HPDE6-E6E7 (cell line): ENCODE measurements at regions not wholly inside any gene's neighbourhood (a gene's known extent, or its start where the extent isn't known, plus 50 kb on each side); places are given as distances from the start of the nearest gene placed in this dataset.
A peak's percentile ranks its signal among the peaks of the same experiment; 100 is the strongest.
"Not testable (repeated sequence)": the region's sequence is repeated elsewhere in the genome, so short reads cannot be mapped to it uniquely, and the experiment has no call there.

Experiments used
- DNase-seq: peaks from one replicate; pipeline ENCODE4 v3.0.0; 2011; ENCODE audit warnings: missing footprints; ENCODE audit errors: extremely low spot score

DNA sequence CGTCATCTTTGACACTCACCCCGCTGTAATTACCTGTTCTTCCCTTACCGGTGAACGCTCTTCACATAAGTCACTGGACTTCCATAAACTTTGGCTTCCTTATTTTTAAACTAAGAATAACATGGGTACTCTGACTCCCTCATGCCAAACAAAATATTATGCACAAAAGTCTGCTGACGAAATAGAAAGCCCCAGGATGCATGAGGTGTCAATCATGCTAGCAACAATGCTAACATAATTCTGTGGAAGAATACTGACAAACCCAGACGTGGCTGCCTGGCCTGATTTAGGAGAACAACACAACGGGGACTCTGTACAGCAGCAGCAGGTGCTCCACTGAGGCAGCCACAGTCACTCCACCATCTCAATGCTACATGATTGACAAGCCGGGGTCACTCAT is 137.5 kb downstream of the CCDC71L start:
- DNase-seq: no peak

DNA sequence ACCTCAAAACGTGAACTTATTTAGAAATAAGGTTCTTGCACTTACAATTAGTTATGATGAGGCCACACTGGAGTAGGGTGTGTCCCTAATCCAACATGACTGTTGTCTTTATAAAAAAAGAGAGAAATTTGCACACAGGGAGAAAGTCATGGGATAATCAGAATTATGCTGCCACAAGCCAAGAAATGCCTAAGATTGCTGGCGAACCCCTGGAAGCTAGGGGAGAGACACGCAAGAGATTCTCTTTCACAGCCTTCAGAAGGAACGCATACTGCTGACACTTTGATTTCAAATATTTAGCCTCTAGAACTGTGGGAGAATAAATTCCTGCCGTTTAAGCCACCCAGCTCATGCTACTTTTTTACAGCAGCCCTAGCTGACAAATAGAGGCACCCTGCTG is 138.3 kb downstream of the CCDC71L start:
- no peak for DNase-seq

DNA sequence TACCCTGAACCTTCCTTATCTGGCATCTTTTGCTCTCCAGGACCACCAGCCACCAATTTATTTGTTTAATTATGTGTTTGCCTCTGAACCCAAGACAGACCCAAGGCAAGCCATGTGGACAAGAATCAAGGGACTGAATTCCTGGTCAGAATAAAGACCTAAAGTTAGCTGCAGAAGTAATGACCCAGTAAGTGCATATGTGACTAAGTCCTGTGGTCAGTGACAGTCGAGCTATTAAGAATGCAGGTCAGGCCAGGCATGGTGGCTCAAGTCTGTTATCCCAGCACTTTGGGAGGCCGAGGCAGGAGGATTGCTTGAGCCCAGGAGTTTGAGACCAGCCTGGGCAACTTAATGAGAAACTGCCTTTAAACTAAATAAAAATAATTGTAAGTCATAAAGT is 139.4 kb downstream of the CCDC71L start:
- no peak for DNase-seq

DNA sequence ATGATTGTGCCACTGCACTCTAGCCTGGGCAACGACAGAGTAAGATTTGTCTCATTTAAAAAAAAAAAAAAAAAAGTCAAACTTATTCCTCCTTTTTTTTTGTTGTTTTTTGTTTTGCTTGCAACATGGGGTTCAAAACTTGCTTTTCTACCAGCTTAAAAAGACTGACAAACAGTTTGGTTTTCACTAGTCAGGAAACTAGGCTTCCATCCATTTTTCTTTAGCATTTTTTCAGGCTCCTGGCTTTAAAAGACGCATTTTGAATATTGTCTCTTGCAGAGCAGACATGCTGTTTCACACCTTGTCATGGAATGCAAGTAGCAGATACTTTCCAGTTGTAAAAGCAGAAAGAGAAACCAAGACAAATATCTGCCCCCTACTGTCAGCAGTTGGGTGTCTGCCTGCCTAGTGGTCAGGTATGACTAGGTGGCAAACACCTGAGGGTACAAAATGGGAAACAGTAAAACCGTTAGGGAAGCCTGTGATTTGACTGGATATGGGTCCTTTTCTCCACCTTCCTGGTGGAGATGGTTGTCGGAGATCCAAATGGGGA is 139.9 kb downstream of the CCDC71L start:
- peak; percentile 8 for DNase-seq

GRCh38 chr7:106518967-106519366 is 142.0 kb downstream of the CCDC71L start:
- no peak for DNase-seq

DNA sequence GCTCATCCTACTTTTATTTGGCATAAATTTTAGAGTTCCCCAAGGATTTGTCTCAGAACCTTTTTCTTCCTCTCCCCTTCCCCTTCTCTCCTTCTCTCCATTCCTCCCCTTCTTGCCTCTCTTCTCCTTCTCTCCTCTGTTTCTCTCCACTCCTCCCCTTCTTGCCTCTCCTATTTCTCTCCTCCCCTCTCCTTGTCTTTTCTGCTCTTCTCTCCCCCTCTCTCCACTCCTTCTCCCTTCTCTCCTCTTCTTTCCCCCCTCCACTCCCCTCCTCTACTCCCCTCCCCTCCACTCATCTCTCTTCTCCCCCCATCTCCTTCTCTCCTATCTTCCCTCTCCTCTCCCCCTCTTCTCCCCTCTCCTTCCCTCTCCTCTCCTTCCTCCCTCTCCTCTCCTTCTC is 142.7 kb downstream of the CCDC71L start:
- DNase-seq: no peak

DNA sequence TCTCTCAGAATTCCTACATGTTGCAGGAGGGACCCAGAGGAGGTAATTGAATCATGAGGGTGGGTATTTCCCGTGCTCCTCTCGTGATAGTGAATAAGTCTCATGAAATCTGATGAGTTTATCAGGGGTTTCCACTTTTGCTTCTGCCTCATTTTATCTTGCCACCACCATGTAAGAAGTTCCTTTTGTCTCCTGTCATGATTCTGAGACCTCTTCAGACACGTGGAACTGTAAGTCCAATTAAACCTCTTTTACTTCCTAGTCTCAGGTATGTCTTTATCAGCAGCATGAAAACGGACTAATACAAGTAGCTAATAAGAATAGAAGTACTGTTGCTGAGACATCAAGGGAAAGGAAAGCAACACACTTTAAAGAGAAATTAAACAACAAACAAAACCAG is 143.4 kb downstream of the CCDC71L start:
- no peak for DNase-seq

- DNase-seq: no peak
Measured at GRCh38 chr7:106515321-106515720, 145.6 kb downstream of the CCDC71L start.

GRCh38 chr7:106514881-106515280 is 146.1 kb downstream of the CCDC71L start:
- DNase-seq: no peak

GRCh38 chr7:106512217-106512616 is 148.7 kb downstream of the CCDC71L start:
- no peak for DNase-seq

GRCh38 chr7:106504645-106505044 is 156.3 kb downstream of the CCDC71L start:
- no peak for DNase-seq

GRCh38 chr7:106504207-106504606 is 156.8 kb downstream of the CCDC71L start:
- no peak for DNase-seq

DNA sequence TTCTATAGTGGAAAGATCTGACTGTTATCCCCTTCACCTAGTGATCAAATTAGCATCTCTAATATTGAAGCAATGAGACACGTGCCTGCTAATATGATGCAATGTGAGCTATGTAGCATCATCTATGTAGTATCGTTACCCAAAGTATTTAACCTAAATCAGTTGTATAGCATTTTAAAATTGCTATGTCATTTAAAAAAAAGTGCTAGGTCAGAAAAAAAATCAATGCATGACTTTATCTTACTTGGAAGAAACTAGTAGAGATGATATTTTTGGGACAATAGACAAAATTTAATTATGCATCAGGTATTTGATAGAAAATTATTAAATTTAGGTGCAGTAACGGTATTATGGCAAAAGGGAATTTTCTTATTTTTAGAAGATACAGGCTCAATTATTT is 157.3 kb downstream of the CCDC71L start:
- DNase-seq: no peak

GRCh38 chr7:106501605-106502580 is 159.1 kb downstream of the CCDC71L start:
- no peak for DNase-seq

DNA sequence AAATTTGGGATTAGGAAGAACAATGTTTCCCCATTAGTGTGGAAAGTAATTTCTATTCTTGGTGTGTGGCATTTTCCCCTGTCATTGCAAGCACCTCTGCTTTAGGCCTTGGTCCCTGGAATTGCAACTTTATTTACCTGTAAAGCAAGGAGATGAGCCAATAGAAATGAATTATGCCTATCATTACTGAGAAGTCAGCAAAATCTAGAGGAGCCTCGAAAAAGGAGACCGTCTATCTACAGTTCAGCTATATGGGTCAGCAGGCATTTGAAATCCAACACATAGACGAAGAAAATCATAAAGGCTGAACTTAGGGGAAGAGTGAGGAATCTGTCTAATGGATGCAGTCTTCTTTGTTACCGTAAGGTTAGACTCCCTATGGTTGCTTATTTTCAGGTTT is 161.1 kb downstream of the CCDC71L start:
- no peak for DNase-seq

- DNase-seq: not testable (repeated sequence)
Measured at GRCh38 chr7:106498005-106498404, 163.0 kb downstream of the CCDC71L start.

GRCh38 chr7:106493041-106493731 is 167.8 kb downstream of the CCDC71L start:
- no peak for DNase-seq

DNA sequence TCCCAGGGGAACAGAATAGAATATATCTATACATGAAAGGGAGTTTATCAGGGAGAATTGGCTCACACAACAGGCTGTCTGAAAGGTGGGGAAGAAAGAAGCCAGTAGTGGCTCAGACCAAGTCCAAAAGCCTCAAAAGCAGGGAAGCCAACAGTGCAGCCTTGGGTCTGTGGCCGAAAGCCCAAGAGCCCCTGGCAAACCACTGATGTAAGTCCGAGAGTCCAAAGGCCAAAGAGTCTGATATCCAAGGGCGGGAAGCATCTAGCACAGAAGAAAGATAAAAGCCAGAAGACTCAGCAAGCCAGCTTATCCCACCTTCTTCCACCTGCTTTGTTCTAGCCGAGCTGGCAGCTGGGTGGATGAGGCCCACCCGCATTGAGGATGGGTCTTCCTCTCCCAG is 172.5 kb downstream of the CCDC71L start:
- no peak for DNase-seq

DNA sequence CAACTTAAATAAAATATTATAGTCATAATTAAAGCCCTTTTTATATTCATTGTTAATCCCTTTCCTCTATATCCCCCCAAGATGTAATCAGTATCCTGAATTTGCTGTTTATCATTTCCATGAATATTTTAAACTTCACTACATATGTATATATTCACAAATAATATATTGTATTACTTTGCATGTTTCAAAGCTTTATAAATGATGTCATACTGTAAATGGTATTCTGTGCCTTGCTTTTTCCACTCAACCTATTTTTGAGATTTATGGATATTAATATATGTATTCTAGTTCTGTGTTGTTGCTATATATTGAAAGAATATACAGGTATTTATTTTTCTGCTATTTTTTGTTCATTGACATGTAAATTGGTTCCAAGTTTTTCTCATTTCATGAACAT is 173.1 kb downstream of the CCDC71L start:
- DNase-seq: no peak

DNA sequence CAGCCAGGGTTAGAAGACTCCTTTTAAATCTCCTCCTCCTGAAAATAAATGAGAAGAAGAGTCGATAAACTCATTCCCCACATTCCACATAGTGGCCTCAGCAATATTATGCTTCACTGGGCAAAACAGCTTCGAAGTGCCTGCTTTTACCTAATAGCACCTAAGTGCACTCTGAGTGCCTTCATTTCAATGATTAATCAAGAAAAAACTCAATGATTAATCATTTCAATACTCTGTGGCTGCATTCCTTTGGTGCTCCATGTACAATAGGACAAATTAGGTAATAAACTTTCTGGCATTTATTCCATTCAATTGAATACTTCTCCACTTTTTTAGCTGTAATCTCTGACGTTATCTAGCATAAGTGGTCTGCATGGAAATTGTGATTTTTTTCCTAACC is 174.6 kb downstream of the CCDC71L start:
- peak; percentile 54 for DNase-seq

- no peak for DNase-seq
Measured at GRCh38 chr7:106485919-106486318, 175.0 kb downstream of the CCDC71L start.

DNA sequence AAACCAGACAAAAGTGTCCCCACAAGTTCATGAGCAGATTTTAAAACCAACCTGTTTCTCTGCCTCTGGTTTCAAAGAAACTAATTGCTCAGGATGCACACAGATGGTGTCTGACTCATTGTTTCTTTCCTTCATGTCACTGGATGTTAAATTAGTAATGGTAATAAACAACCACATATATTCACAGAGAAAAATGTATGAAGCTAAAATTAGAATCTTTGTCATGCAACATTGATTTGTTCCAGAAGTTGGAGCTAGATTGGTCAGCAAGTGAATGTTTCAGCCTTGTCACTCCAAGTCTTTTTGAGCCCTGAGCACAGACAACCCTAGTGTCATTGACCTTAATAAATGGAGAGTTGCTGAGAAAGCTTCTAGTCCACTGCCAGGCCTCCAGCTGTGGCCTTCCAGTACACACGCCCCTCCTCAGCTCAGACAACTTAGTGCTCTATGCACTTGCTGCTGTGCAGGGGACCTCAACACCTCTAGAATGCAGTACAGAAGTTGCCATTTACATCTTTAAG is 175.9 kb downstream of the CCDC71L start:
- DNase-seq: no peak
